ENCODE measurements at regions not wholly inside any gene's neighbourhood (a gene's known extent, or its start where the extent isn't known, plus 50 kb on each side); places are given as distances from the start of the nearest gene placed in this dataset.

- no peaks in the 10 kb centered on the region for H3K9me3 Mint-ChIP-seq (ENCODE audit: unreplicated experiment)
- TF ChIP-seq CTCF (IDR thresholded peaks at IDR 0.05; ENCODE audit: unreplicated experiment) = no peak
- intact Hi-C loops (cut with micrococcal nuclease) = no loop called here
- H3K27me3 Mint-ChIP-seq (ENCODE audit: insufficient read depth, unreplicated experiment) = no peaks in the 10 kb centered on the region
- ChIA-PET CTCF (interaction anchor here (1.4 to 1.5 kb wide), 2 partner anchors 12 to 14 kb away, joined by 3 to 5 read pairs; no protein-coding TSS in a partner anchor), POLR2A (no interaction called here)
- H3K4me1 Mint-ChIP-seq (ENCODE audit: insufficient read depth, unreplicated experiment) = no peaks in the 10 kb centered on the region
- H3K36me3 Mint-ChIP-seq (ENCODE audit: insufficient read depth, unreplicated experiment) = no peaks in the 10 kb centered on the region
- BruUV-seq (replicated peaks) = no TSS peak
- H3K4me3 Mint-ChIP-seq (ENCODE audit: unreplicated experiment) = no peak overlapping the region
- no peak overlapping the region for H3K27ac Mint-ChIP-seq (ENCODE audit: low read depth, unreplicated experiment)
- DNase-seq (ENCODE audit: unreplicated experiment) = no peak
Measured at GRCh38 chr2:180111901-180112300, 104.8 kb upstream of the CWC22 start.

GRCh38 chr2:180110469-180110868 lies 103.4 kb upstream of the CWC22 start:
- H3K4me1 Mint-ChIP-seq (ENCODE audit: insufficient read depth, unreplicated experiment) = no peaks in the 10 kb centered on the region
- BruUV-seq (replicated peaks) = no TSS peak
- H3K4me3 Mint-ChIP-seq (ENCODE audit: unreplicated experiment) = no peak overlapping the region
- ChIA-PET POLR2A (interaction anchor here (0.6 kb wide), 1 partner anchor 104 kb away, joined by 4 read pairs; the partner anchor contains the start of gene CWC22), CTCF (interaction anchor here (1.4 to 1.5 kb wide), 2 partner anchors 13 to 15 kb away, joined by 3 to 5 read pairs; no protein-coding TSS in a partner anchor)
- H3K27me3 Mint-ChIP-seq (ENCODE audit: insufficient read depth, unreplicated experiment) = no peaks in the 10 kb centered on the region
- no peak for TF ChIP-seq CTCF (IDR thresholded peaks at IDR 0.05; ENCODE audit: unreplicated experiment)
- no peaks in the 10 kb centered on the region for H3K36me3 Mint-ChIP-seq (ENCODE audit: insufficient read depth, unreplicated experiment)
- H3K9me3 Mint-ChIP-seq (ENCODE audit: unreplicated experiment) = no peaks in the 10 kb centered on the region
- no peak for DNase-seq (ENCODE audit: unreplicated experiment)
- H3K27ac Mint-ChIP-seq (ENCODE audit: low read depth, unreplicated experiment) = no peak overlapping the region
- intact Hi-C loops (cut with micrococcal nuclease) = no loop called here

GRCh38 chr2:180101846-180102245 lies 94.7 kb upstream of the CWC22 start:
- H3K36me3 Mint-ChIP-seq (ENCODE audit: insufficient read depth, unreplicated experiment) = no peaks in the 10 kb centered on the region
- no peak overlapping the region for H3K4me3 Mint-ChIP-seq (ENCODE audit: unreplicated experiment)
- no peaks in the 10 kb centered on the region for H3K27me3 Mint-ChIP-seq (ENCODE audit: insufficient read depth, unreplicated experiment)
- ChIA-PET CTCF (no interaction called here), POLR2A (no interaction called here)
- DNase-seq (ENCODE audit: unreplicated experiment) = no peak
- H3K9me3 Mint-ChIP-seq (ENCODE audit: unreplicated experiment) = no peaks in the 10 kb centered on the region
- no peak for TF ChIP-seq CTCF (IDR thresholded peaks at IDR 0.05; ENCODE audit: unreplicated experiment)
- intact Hi-C loops (cut with micrococcal nuclease) = no loop called here
- BruUV-seq (replicated peaks) = no TSS peak
- no peak overlapping the region for H3K27ac Mint-ChIP-seq (ENCODE audit: low read depth, unreplicated experiment)
- H3K4me1 Mint-ChIP-seq (ENCODE audit: insufficient read depth, unreplicated experiment) = no peaks in the 10 kb centered on the region

- ChIA-PET POLR2A (interaction anchor here (0.6 kb wide), 2 partner anchors 647 to 1566 kb away, joined by 3 to 4 read pairs; no protein-coding TSS in a partner anchor), CTCF (interaction anchor here (0.6 kb wide), 1 partner anchor 450 kb away, joined by 3 read pairs; no protein-coding TSS in a partner anchor)
- no peak for TF ChIP-seq CTCF (IDR thresholded peaks at IDR 0.05; ENCODE audit: unreplicated experiment)
- H3K27me3 Mint-ChIP-seq (ENCODE audit: insufficient read depth, unreplicated experiment) = no peaks in the 10 kb centered on the region
- no peaks in the 10 kb centered on the region for H3K36me3 Mint-ChIP-seq (ENCODE audit: insufficient read depth, unreplicated experiment)
- H3K9me3 Mint-ChIP-seq (ENCODE audit: unreplicated experiment) = no peaks in the 10 kb centered on the region
- H3K4me3 Mint-ChIP-seq (ENCODE audit: unreplicated experiment) = no peak overlapping the region
- no peaks in the 10 kb centered on the region for H3K4me1 Mint-ChIP-seq (ENCODE audit: insufficient read depth, unreplicated experiment)
- no peak for DNase-seq (ENCODE audit: unreplicated experiment)
- intact Hi-C loops (cut with micrococcal nuclease) = no loop called here
- H3K27ac Mint-ChIP-seq (ENCODE audit: low read depth, unreplicated experiment) = no peak overlapping the region
- BruUV-seq (replicated peaks) = no TSS peak
Measured at GRCh38 chr2:180099308-180099707, 92.2 kb upstream of the CWC22 start.
